Keratinocyte (primary cell): ENCODE measurements at regions not wholly inside any gene's neighbourhood (a gene's known extent, or its start where the extent isn't known, plus 50 kb on each side); places are given as distances from the start of the nearest gene placed in this dataset.

Experiments
- DNase-seq: peaks from one replicate; pipeline ENCODE4 v3.0.0-alpha.2; 2011; ENCODE audit warnings: low read depth, missing footprints, low spot score
- FAIRE-seq: peaks from 2 replicates; lab custom pipeline; 2011; peaks lifted over from hg19 to GRCh38; lab: Jason Lieb, UNC
- H2AFZ ChIP-seq: 2 replicates; pipeline ENCODE4 v1.6.0; 2012; ENCODE audit warnings: low read length, control low read depth, inconsistent platforms; ENCODE audit not compliant: control insufficient read depth
- H3K27ac ChIP-seq: 2 replicates; pipeline ENCODE4 v1.5.1; 2011; ENCODE audit warnings: low read length; ENCODE audit not compliant: control insufficient read depth, insufficient read depth
- H3K27me3 ChIP-seq: 3 replicates; pipeline ENCODE4 v1.6.0; 2011; ENCODE audit warnings: low read length; ENCODE audit not compliant: control insufficient read depth, insufficient read depth; ENCODE audit errors: extremely low read depth
- H3K36me3 ChIP-seq, 2 experiments: 2 replicates in 1 of 2; 3 replicates in 1 of 2; pipeline ENCODE4 v1.5.1; 2011; ENCODE audit warnings: low read length in 2 of 2, mild to moderate bottlenecking in 1 of 2; ENCODE audit not compliant: control insufficient read depth in 2 of 2, insufficient read depth in 2 of 2; ENCODE audit errors: extremely low read depth in 1 of 2
- H3K4me1 ChIP-seq: 3 replicates; pipeline ENCODE4 v1.5.1; 2011; ENCODE audit warnings: low read length; ENCODE audit not compliant: control insufficient read depth, insufficient read depth; ENCODE audit errors: extremely low read depth
- H3K4me2 ChIP-seq: 3 replicates; pipeline ENCODE4 v1.6.0; 2011; ENCODE audit warnings: low read depth, low read length; ENCODE audit not compliant: control insufficient read depth, insufficient read depth; ENCODE audit errors: extremely low read depth
- H3K4me3 ChIP-seq, 3 experiments: fragments of 200-600 bp in 1 of 3; sonication (generic) in 1 of 3; 2 replicates in 2 of 3; 3 replicates in 1 of 3; pipeline ENCODE4 v1.5.1; 2011 to 2016; ENCODE audit warnings: low read length in 3 of 3, mild to moderate bottlenecking in 3 of 3, control low read depth in 2 of 3, inconsistent platforms in 1 of 3, low read depth in 1 of 3, mixed read lengths in 1 of 3, mixed run types in 1 of 3, moderate library complexity in 1 of 3; ENCODE audit not compliant: control insufficient read depth in 2 of 3, insufficient read depth in 2 of 3; ENCODE audit errors: extremely low read depth in 1 of 3
- H3K79me2 ChIP-seq: 2 replicates; pipeline ENCODE4 v1.6.0; 2012; ENCODE audit warnings: low read length; ENCODE audit not compliant: control insufficient read depth, insufficient read depth
- H3K9ac ChIP-seq: 3 replicates; pipeline ENCODE4 v1.6.0; 2011; ENCODE audit warnings: low read length; ENCODE audit not compliant: control insufficient read depth, insufficient read depth; ENCODE audit errors: extremely low read depth
- H3K9me1 ChIP-seq: 3 replicates; pipeline ENCODE4 v1.6.0; 2011; ENCODE audit warnings: low read length; ENCODE audit not compliant: control insufficient read depth, insufficient read depth; ENCODE audit errors: extremely low read depth
- H3K9me3 ChIP-seq: 2 replicates; pipeline ENCODE4 v1.5.1; 2012; ENCODE audit warnings: low read depth, low read length; ENCODE audit not compliant: control insufficient read depth
- H4K20me1 ChIP-seq: 3 replicates; pipeline ENCODE4 v1.6.0; 2011; ENCODE audit warnings: low read length; ENCODE audit not compliant: control insufficient read depth, insufficient read depth; ENCODE audit errors: extremely low read depth
- EZH2 ChIP-seq: IDR thresholded peaks from one replicate; pipeline ENCODE4 v1.6.1; 2012; ENCODE audit warnings: inconsistent platforms, mild to moderate bottlenecking, low read length, moderate library complexity
- dilution Hi-C: fragments of 300-500 bp; cut with MboI; formaldehyde crosslinking; loops from one replicate; pipeline ENCODE4 v1.7.0; 2020; ENCODE audit warnings: low sequenced_read_pairs; ENCODE audit not compliant: extremely low pct_ligation_motif_present
- TF ChIP-seq, protein P1 (sequence below), 3 experiments: IDR thresholded peaks in 1 of 3; conservative IDR thresholded peaks in 1 of 3; optimal IDR thresholded peaks in 1 of 3; 2 replicates in 2 of 3; 3 replicates in 1 of 3; pipeline versions ENCODE3 to v1.5.1; 2011; ENCODE audit warnings: low read length in 3 of 3, mild to moderate bottlenecking in 3 of 3, moderate library complexity in 2 of 3, control low read depth in 1 of 3, inconsistent platforms in 1 of 3; ENCODE audit not compliant: insufficient read depth in 2 of 3; ENCODE audit errors: extremely low read depth in 1 of 3

DNA sequence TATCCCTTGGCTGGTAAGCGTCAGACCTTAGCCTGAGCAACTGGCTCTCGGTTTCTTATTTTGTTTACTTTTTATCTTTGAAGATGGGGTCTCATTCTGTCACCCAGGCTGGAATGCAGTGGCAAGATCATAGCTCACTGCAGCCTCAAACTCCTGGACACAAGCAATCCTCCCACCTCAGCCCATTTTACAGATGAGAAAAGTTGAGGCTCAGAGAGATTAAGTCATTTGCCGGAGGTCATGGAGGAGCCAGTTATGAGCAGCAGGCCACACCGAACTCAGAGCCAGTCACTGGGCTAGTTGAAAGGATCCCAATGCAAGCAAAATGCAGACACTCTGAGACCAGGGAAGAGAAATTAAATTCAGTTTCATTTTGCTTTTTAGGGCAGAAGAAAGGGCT, 293.6 kb downstream of the SHQ1 start:
- no peaks in the 10 kb centered on the region for H3K79me2 ChIP-seq
- H3K9ac ChIP-seq: no peak overlapping the region
- H3K9me1 ChIP-seq: no peaks in the 10 kb centered on the region
- TF ChIP-seq EZH2: no peak
- TF ChIP-seq, protein P1, sequence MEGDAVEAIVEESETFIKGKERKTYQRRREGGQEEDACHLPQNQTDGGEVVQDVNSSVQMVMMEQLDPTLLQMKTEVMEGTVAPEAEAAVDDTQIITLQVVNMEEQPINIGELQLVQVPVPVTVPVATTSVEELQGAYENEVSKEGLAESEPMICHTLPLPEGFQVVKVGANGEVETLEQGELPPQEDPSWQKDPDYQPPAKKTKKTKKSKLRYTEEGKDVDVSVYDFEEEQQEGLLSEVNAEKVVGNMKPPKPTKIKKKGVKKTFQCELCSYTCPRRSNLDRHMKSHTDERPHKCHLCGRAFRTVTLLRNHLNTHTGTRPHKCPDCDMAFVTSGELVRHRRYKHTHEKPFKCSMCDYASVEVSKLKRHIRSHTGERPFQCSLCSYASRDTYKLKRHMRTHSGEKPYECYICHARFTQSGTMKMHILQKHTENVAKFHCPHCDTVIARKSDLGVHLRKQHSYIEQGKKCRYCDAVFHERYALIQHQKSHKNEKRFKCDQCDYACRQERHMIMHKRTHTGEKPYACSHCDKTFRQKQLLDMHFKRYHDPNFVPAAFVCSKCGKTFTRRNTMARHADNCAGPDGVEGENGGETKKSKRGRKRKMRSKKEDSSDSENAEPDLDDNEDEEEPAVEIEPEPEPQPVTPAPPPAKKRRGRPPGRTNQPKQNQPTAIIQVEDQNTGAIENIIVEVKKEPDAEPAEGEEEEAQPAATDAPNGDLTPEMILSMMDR (optimal IDR thresholded peaks at IDR 0.05 in 1 of 3, IDR thresholded peaks at IDR 0.05 in 1 of 3, conservative IDR thresholded peaks at IDR 0.05 in 1 of 3; ENCODE audit: extremely low read depth in 1 of 3, insufficient read depth in 2 of 3, low read length in 3 of 3): no peak
- peaks cover 6% of the 10 kb centered on the region for H3K4me1 ChIP-seq
- no peak overlapping the region for H2AFZ ChIP-seq
- H3K4me2 ChIP-seq: no peak overlapping the region
- FAIRE-seq (no peak), DNase-seq (no peak)
- H3K9me3 ChIP-seq: no peaks in the 10 kb centered on the region
- H4K20me1 ChIP-seq: no peaks in the 10 kb centered on the region
- H3K27me3 ChIP-seq: no peaks in the 10 kb centered on the region
- no peak overlapping the region for H3K27ac ChIP-seq
- no peaks in the 10 kb centered on the region for H3K36me3 ChIP-seq
- no peak overlapping the region for H3K4me3 ChIP-seq
- dilution Hi-C loops: no loop called here

DNA sequence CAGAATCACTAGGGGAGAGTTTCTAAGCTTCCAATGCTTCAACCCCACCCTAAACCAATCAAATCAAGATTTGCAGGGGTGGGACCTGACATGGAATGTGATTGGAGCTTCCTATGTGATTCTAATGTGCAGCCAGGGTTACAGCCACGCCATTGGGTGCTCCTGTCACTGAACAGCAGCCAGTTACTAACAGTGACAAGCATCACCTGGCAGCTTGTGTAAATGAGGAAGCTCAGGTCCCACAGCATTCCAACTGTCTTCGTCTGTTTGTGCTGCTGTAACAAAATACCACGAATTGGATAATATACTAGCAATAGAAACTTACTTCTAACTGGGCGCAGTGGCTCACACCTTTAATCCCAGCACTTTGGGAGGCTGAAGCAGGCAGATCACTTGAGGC, 294.9 kb downstream of the SHQ1 start:
- Histone ChIP-seq H2AFZ (no peak overlapping the region), H3K4me2 (no peak overlapping the region), H3K27me3 (no peaks in the 10 kb centered on the region), H3K9me3 (no peaks in the 10 kb centered on the region), H3K9ac (no peak overlapping the region), H4K20me1 (no peaks in the 10 kb centered on the region), H3K4me3 (no peak overlapping the region), H3K27ac (no peak overlapping the region), H3K4me1 (peaks cover 6% of the 10 kb centered on the region), H3K9me1 (no peaks in the 10 kb centered on the region), H3K79me2 (no peaks in the 10 kb centered on the region), H3K36me3 (no peaks in the 10 kb centered on the region)
- TF ChIP-seq, protein P1 (optimal IDR thresholded peaks at IDR 0.05 in 1 of 3, IDR thresholded peaks at IDR 0.05 in 1 of 3, conservative IDR thresholded peaks at IDR 0.05 in 1 of 3; ENCODE audit: extremely low read depth in 1 of 3, insufficient read depth in 2 of 3, low read length in 3 of 3): no peak
- no peak for DNase-seq
- dilution Hi-C loops: no loop called here
- no peak for FAIRE-seq
